Endothelial cell of umbilical vein (primary cell): ENCODE measurements at regions not wholly inside any gene's neighbourhood (a gene's known extent, or its start where the extent isn't known, plus 50 kb on each side); places are given as distances from the start of the nearest gene placed in this dataset.

Source experiments
- BruUV-seq: library from RNA; stranded (reverse); fragments of 400-500 nt; replicated peaks from 2 replicates; lab custom pipeline; 2021; lab: Mats Ljungman, UMichigan
- CTCF ChIA-PET: fragments of 300-600, 350-600 bp; sonication (Branson Sonifier 250); formaldehyde crosslinking; loops from one replicate; lab custom pipeline; 2021; ENCODE audit warnings: antibody characterized with exemption, inconsistent platforms; lab: Charles Lee
- POLR2A ChIA-PET: fragments of 300-600, 350-600 bp; sonication (Branson Sonifier 250); formaldehyde crosslinking; loops from one replicate; lab custom pipeline; 2021; ENCODE audit warnings: antibody characterized with exemption, inconsistent platforms; lab: Charles Lee
- DNase-seq: peaks from one replicate; pipeline ENCODE4 v3.0.0-alpha.2; 2011; ENCODE audit warnings: low read depth, low spot score
- FAIRE-seq: peaks from 2 replicates; lab custom pipeline; 2011; peaks lifted over from hg19 to GRCh38; lab: Jason Lieb, UNC
- H2AFZ ChIP-seq: 2 replicates; pipeline ENCODE4 v1.6.0; 2012; ENCODE audit warnings: low read depth, low read length, control low read depth, inconsistent platforms
- H3K27ac ChIP-seq: 2 replicates; pipeline ENCODE4 v1.5.1; 2011; ENCODE audit warnings: low read depth, mild to moderate bottlenecking, control low read depth, low read length, moderate library complexity; ENCODE audit not compliant: insufficient read depth
- H3K27me3 ChIP-seq, 2 experiments: 2 replicates each; pipeline versions ENCODE4 v1.6.0 to v1.6.1; 2011; ENCODE audit warnings: low read length in 2 of 2, mixed read lengths in 1 of 2; ENCODE audit not compliant: control insufficient read depth in 2 of 2, insufficient read depth in 2 of 2
- H3K36me3 ChIP-seq, 2 experiments: 2 replicates in 1 of 2; 3 replicates in 1 of 2; pipeline ENCODE4 v1.5.1; 2011; ENCODE audit warnings: low read length in 2 of 2, mild to moderate bottlenecking in 1 of 2, moderate library complexity in 1 of 2; ENCODE audit not compliant: control insufficient read depth in 2 of 2, insufficient read depth in 2 of 2; ENCODE audit errors: extremely low read depth in 1 of 2
- H3K4me1 ChIP-seq: 3 replicates; pipeline ENCODE4 v1.5.1; 2011; ENCODE audit warnings: mild to moderate bottlenecking, low read length; ENCODE audit not compliant: control insufficient read depth, insufficient read depth; ENCODE audit errors: extremely low read depth
- H3K4me2 ChIP-seq: 2 replicates; pipeline ENCODE4 v1.6.1; 2011; ENCODE audit warnings: low read length, control low read depth, mixed read lengths; ENCODE audit not compliant: insufficient read depth
- H3K4me3 ChIP-seq, 3 experiments: fragments of 200-600 bp in 1 of 3; sonication (generic), shearing (Covaris generic) in 1 of 3; replicated peaks in 1 of 3; 2 replicates each; pipeline ENCODE4 v1.5.1; 2011 to 2016; ENCODE audit warnings: control low read depth in 3 of 3, low read length in 3 of 3, mild to moderate bottlenecking in 2 of 3, inconsistent platforms in 1 of 3, low read depth in 1 of 3, moderate library complexity in 1 of 3; ENCODE audit not compliant: insufficient read depth in 1 of 3
- H3K79me2 ChIP-seq: 2 replicates; pipeline ENCODE4 v1.6.0; 2012; ENCODE audit warnings: low read length, inconsistent platforms; ENCODE audit not compliant: control insufficient read depth, insufficient read depth
- H3K9ac ChIP-seq: replicated peaks from 2 replicates; pipeline ENCODE3; 2011; ENCODE audit warnings: low read length, control low read depth; ENCODE audit not compliant: insufficient read depth; ENCODE audit errors: extremely low read depth
- H3K9me1 ChIP-seq: replicated peaks from 3 replicates; pipeline ENCODE4 v1.6.0; 2011; ENCODE audit warnings: mild to moderate bottlenecking, low read length; ENCODE audit not compliant: control insufficient read depth, insufficient read depth; ENCODE audit errors: extremely low read depth
- H3K9me3 ChIP-seq: replicated peaks from 2 replicates; pipeline ENCODE4 v1.5.1; 2012; ENCODE audit warnings: low read length, inconsistent platforms; ENCODE audit not compliant: control insufficient read depth, insufficient read depth
- H4K20me1 ChIP-seq: replicated peaks from 2 replicates; pipeline ENCODE3; 2011; ENCODE audit warnings: mild to moderate bottlenecking, low read length; ENCODE audit not compliant: control insufficient read depth, insufficient read depth; ENCODE audit errors: extremely low read depth
- CTCF ChIP-seq, 2 donors: IDR thresholded peaks; 1 replicate in 1 of 2; 2 replicates in 1 of 2; pipeline ENCODE4 v1.5.1; 2011; ENCODE audit warnings: low read length in 2 of 2, mild to moderate bottlenecking in 2 of 2, moderate library complexity in 2 of 2, control low read depth in 1 of 2, inconsistent platforms in 1 of 2, low read depth in 1 of 2; ENCODE audit not compliant: insufficient read depth in 1 of 2; ENCODE audit errors: extremely low read depth in 1 of 2
- EZH2 ChIP-seq: IDR thresholded peaks from 2 replicates; pipeline ENCODE4 v1.6.1; 2012; ENCODE audit warnings: borderline replicate concordance, low read depth, mild to moderate bottlenecking, moderate library complexity, low read length, inconsistent platforms; ENCODE audit not compliant: severe bottlenecking
- FOS ChIP-seq: IDR thresholded peaks from 2 replicates; pipeline ENCODE4 v1.6.1; 2011; ENCODE audit warnings: mild to moderate bottlenecking, low read length, moderate library complexity, borderline replicate concordance; ENCODE audit not compliant: insufficient read depth
- GATA2 ChIP-seq: IDR thresholded peaks from 2 replicates; pipeline ENCODE4 v1.7.0; 2011; ENCODE audit warnings: low read depth, mild to moderate bottlenecking, moderate library complexity, mixed read lengths, low read length; ENCODE audit not compliant: insufficient read length, insufficient read depth
- JUN ChIP-seq: IDR thresholded peaks from 2 replicates; pipeline ENCODE4 v1.6.1; 2011; ENCODE audit warnings: borderline replicate concordance, low read depth; ENCODE audit not compliant: insufficient read length, insufficient read depth
- MAX ChIP-seq: IDR thresholded peaks from 2 replicates; pipeline ENCODE4 v1.6.1; 2011; ENCODE audit not compliant: insufficient read depth, insufficient read length
- MYC ChIP-seq: IDR thresholded peaks from one replicate; pipeline ENCODE4 v1.6.1; 2011; ENCODE audit warnings: mild to moderate bottlenecking, low read depth, low read length
- POLR2A ChIP-seq: IDR thresholded peaks from 2 replicates; pipeline ENCODE4 v1.6.1; 2012; ENCODE audit warnings: low read depth, mild to moderate bottlenecking, control low read depth, low read length
- POLR2AphosphoS5 ChIP-seq: IDR thresholded peaks from 2 replicates; pipeline ENCODE4 v1.6.1; 2012; ENCODE audit warnings: low read depth, mild to moderate bottlenecking, control low read depth, low read length, moderate library complexity; ENCODE audit not compliant: insufficient read depth
- dilution Hi-C: fragments of 300-500 bp; cut with MboI; formaldehyde crosslinking; loops from one replicate; pipeline ENCODE4 v1.15.0; 2019; ENCODE audit warnings: low sequenced_read_pairs; ENCODE audit not compliant: extremely low pct_ligation_motif_present
- intact Hi-C: fragments of 100-400 bp; cut with micrococcal nuclease; formaldehyde crosslinking; loops from one replicate; pipeline ENCODE4 v1.10.0; 2022

- Histone ChIP-seq H3K4me1 (no peaks in the 10 kb centered on the region), H3K9me3 (peaks cover 1% of the 10 kb centered on the region), H3K27ac (no peak overlapping the region), H3K4me3 (no peak overlapping the region), H3K9ac (no peak overlapping the region), H3K36me3 (no peaks in the 10 kb centered on the region), H3K4me2 (no peak overlapping the region), H3K79me2 (no peaks in the 10 kb centered on the region), H3K9me1 (no peaks in the 10 kb centered on the region), H3K27me3 (no peaks in the 10 kb centered on the region), H4K20me1 (no peaks in the 10 kb centered on the region), H2AFZ (no peak overlapping the region)
- dilution Hi-C loops (no loop called here), intact Hi-C loops (no loop called here)
- ChIA-PET POLR2A (no interaction called here), CTCF (no interaction called here)
- DNase-seq: no peak
- TF ChIP-seq POLR2AphosphoS5: no peak
- TF ChIP-seq MYC: no peak
- no peak for TF ChIP-seq GATA2
- no peak for TF ChIP-seq CTCF (IDR thresholded peaks at IDR 0.05; ENCODE audit: extremely low read depth in 1 of 2, insufficient read depth in 1 of 2, low read depth in 1 of 2, low read length in 2 of 2)
- no peak for TF ChIP-seq JUN
- TF ChIP-seq MAX: no peak
- no peak for TF ChIP-seq EZH2
- BruUV-seq: no TSS peak
- FAIRE-seq: no peak
Measured at GRCh38 chr6:14736554-14736953, 509.3 kb upstream of the JARID2 start.

GRCh38 chr6:14738497-14738896, 507.4 kb upstream of the JARID2 start:
- no peak overlapping the region for H3K9ac ChIP-seq
- no peak for TF ChIP-seq MAX
- TF ChIP-seq EZH2: no peak
- no peak for TF ChIP-seq CTCF (IDR thresholded peaks at IDR 0.05; ENCODE audit: extremely low read depth in 1 of 2, insufficient read depth in 1 of 2, low read depth in 1 of 2, low read length in 2 of 2)
- no peak for TF ChIP-seq GATA2
- TF ChIP-seq FOS: no peak
- TF ChIP-seq POLR2AphosphoS5: no peak
- TF ChIP-seq JUN: no peak
- no peak for TF ChIP-seq POLR2A
- TF ChIP-seq MYC: no peak
- FAIRE-seq (no peak), DNase-seq (no peak)
- POLR2A ChIA-PET: no interaction called here
- dilution Hi-C loops (no loop called here), intact Hi-C loops (no loop called here)
- H3K9me3 ChIP-seq: peaks cover 1% of the 10 kb centered on the region
- no peaks in the 10 kb centered on the region for H3K27me3 ChIP-seq
- H3K4me3 ChIP-seq: no peak overlapping the region
- no peak overlapping the region for H3K4me2 ChIP-seq
- no peaks in the 10 kb centered on the region for H3K36me3 ChIP-seq
- no peak overlapping the region for H3K27ac ChIP-seq
- H2AFZ ChIP-seq: no peak overlapping the region
- H3K9me1 ChIP-seq: no peaks in the 10 kb centered on the region
- CTCF ChIA-PET: no interaction called here
- no peaks in the 10 kb centered on the region for H4K20me1 ChIP-seq
- H3K4me1 ChIP-seq: no peaks in the 10 kb centered on the region
- BruUV-seq: no TSS peak
- H3K79me2 ChIP-seq: no peaks in the 10 kb centered on the region
